Activated CD4-positive, alpha-beta memory T cell treated with anti-CD3 and anti-CD28 coated beads, Interleukin-2, amount 10 ng/mL, durations not matched to agents 7 days and 5 days (primary cell): ENCODE measurements at regions not wholly inside any gene's neighbourhood (a gene's known extent, or its start where the extent isn't known, plus 50 kb on each side); places are given as distances from the start of the nearest gene placed in this dataset.

Source experiments
- CTCF ChIA-PET: fragments of 350-600 bp; sonication (Branson Sonifier 250); formaldehyde crosslinking; loops from one replicate; lab custom pipeline; 2021; ENCODE audit warnings: antibody characterized with exemption, inconsistent platforms; lab: Charles Lee
- POLR2A ChIA-PET: fragments of 350-600 bp; sonication (Branson Sonifier 250); formaldehyde crosslinking; loops from one replicate; lab custom pipeline; 2021; ENCODE audit warnings: antibody characterized with exemption; lab: Charles Lee
- DNase-seq: peaks from one replicate; pipeline ENCODE4 v3.0.0-alpha.2; 2020
- H3K27ac Mint-ChIP-seq: one replicate; pipeline ENCODE4 v1.8.0; 2021; ENCODE audit warnings: mild to moderate bottlenecking, mixed read lengths
- H3K27me3 Mint-ChIP-seq: one replicate; pipeline ENCODE4 v1.8.0; 2021; ENCODE audit warnings: mixed read lengths
- H3K36me3 Mint-ChIP-seq: one replicate; pipeline ENCODE4 v1.8.0; 2021; ENCODE audit warnings: low read depth, mixed read lengths
- H3K4me1 Mint-ChIP-seq: one replicate; pipeline ENCODE4 v1.8.0; 2021; ENCODE audit warnings: mixed read lengths
- H3K4me3 Mint-ChIP-seq: one replicate; pipeline ENCODE4 v1.8.0; 2021; ENCODE audit warnings: mild to moderate bottlenecking, mixed read lengths
- H3K9me3 Mint-ChIP-seq: one replicate; pipeline ENCODE4 v1.8.0; 2021; ENCODE audit warnings: mixed read lengths

GRCh38 chr2:238696331-238696730 lies 151.6 kb upstream of the TWIST2 start:
- POLR2A ChIA-PET = no interaction called here

GRCh38 chr2:238696786-238697185 lies 151.1 kb upstream of the TWIST2 start:
- Mint-ChIP-seq H3K27me3 (no peaks in the 10 kb centered on the region), H3K36me3 (no peaks in the 10 kb centered on the region), H3K4me1 (no peaks in the 10 kb centered on the region), H3K9me3 (no peaks in the 10 kb centered on the region), H3K27ac (no peak overlapping the region), H3K4me3 (no peak overlapping the region)
- ChIA-PET POLR2A (no interaction called here), CTCF (no interaction called here)
- no peak for DNase-seq

More at GRCh38 chr2:238696331-238696730, 151.6 kb upstream of the TWIST2 start:
- Mint-ChIP-seq H3K9me3 (no peaks in the 10 kb centered on the region), H3K4me1 (no peaks in the 10 kb centered on the region), H3K4me3 (no peak overlapping the region), H3K27me3 (no peaks in the 10 kb centered on the region), H3K27ac (no peak overlapping the region), H3K36me3 (no peaks in the 10 kb centered on the region)
- CTCF ChIA-PET = no interaction called here
- no peak for DNase-seq

GRCh38 chr2:238697193-238698071 lies 150.5 kb upstream of the TWIST2 start:
- H3K27ac Mint-ChIP-seq = no peak overlapping the region
- no peak overlapping the region for H3K4me3 Mint-ChIP-seq
- no peaks in the 10 kb centered on the region for H3K27me3 Mint-ChIP-seq
- ChIA-PET CTCF (no interaction called here), POLR2A (no interaction called here)
- H3K36me3 Mint-ChIP-seq = no peaks in the 10 kb centered on the region
- no peaks in the 10 kb centered on the region for H3K9me3 Mint-ChIP-seq
- H3K4me1 Mint-ChIP-seq = no peaks in the 10 kb centered on the region
- DNase-seq = no peak

- H3K4me1 Mint-ChIP-seq = no peaks in the 10 kb centered on the region
- no peak overlapping the region for H3K27ac Mint-ChIP-seq
- POLR2A ChIA-PET = no interaction called here
- H3K9me3 Mint-ChIP-seq = no peaks in the 10 kb centered on the region
- CTCF ChIA-PET = no interaction called here
- no peak overlapping the region for H3K4me3 Mint-ChIP-seq
- DNase-seq = no peak
- no peaks in the 10 kb centered on the region for H3K27me3 Mint-ChIP-seq
- H3K36me3 Mint-ChIP-seq = no peaks in the 10 kb centered on the region
Measured at GRCh38 chr2:238698072-238698352, 149.9 kb upstream of the TWIST2 start.

- DNase-seq = no peak
- Mint-ChIP-seq H3K36me3 (no peaks in the 10 kb centered on the region), H3K9me3 (no peaks in the 10 kb centered on the region), H3K27ac (no peak overlapping the region), H3K4me1 (no peaks in the 10 kb centered on the region), H3K27me3 (no peaks in the 10 kb centered on the region), H3K4me3 (no peak overlapping the region)
- ChIA-PET POLR2A (no interaction called here), CTCF (no interaction called here)
Measured at GRCh38 chr2:238698451-238699306, 149.2 kb upstream of the TWIST2 start.

GRCh38 chr2:238699307-238700116 lies 148.4 kb upstream of the TWIST2 start:
- H3K4me1 Mint-ChIP-seq = no peaks in the 10 kb centered on the region
- H3K4me3 Mint-ChIP-seq = no peak overlapping the region
- H3K36me3 Mint-ChIP-seq = no peaks in the 10 kb centered on the region
- CTCF ChIA-PET = no interaction called here
- H3K9me3 Mint-ChIP-seq = no peaks in the 10 kb centered on the region
- no peak overlapping the region for H3K27ac Mint-ChIP-seq
- no peaks in the 10 kb centered on the region for H3K27me3 Mint-ChIP-seq
- POLR2A ChIA-PET = no interaction called here
- no peak for DNase-seq

- CTCF ChIA-PET = no interaction called here
Measured at GRCh38 chr2:238700117-238700457, 147.8 kb upstream of the TWIST2 start.

GRCh38 chr2:238700506-238701340 lies 147.2 kb upstream of the TWIST2 start:
- Mint-ChIP-seq H3K27ac (no peak overlapping the region), H3K27me3 (no peaks in the 10 kb centered on the region), H3K4me1 (no peaks in the 10 kb centered on the region), H3K36me3 (no peaks in the 10 kb centered on the region), H3K9me3 (no peaks in the 10 kb centered on the region), H3K4me3 (no peak overlapping the region)
- POLR2A ChIA-PET = no interaction called here
- CTCF ChIA-PET = no interaction called here
- no peak for DNase-seq

More at GRCh38 chr2:238700117-238700457, 147.8 kb upstream of the TWIST2 start:
- no peak overlapping the region for H3K4me3 Mint-ChIP-seq
- POLR2A ChIA-PET = no interaction called here
- no peaks in the 10 kb centered on the region for H3K36me3 Mint-ChIP-seq
- no peaks in the 10 kb centered on the region for H3K9me3 Mint-ChIP-seq
- H3K27me3 Mint-ChIP-seq = no peaks in the 10 kb centered on the region
- no peak for DNase-seq
- no peak overlapping the region for H3K27ac Mint-ChIP-seq
- H3K4me1 Mint-ChIP-seq = no peaks in the 10 kb centered on the region

GRCh38 chr2:238701341-238702206 lies 146.3 kb upstream of the TWIST2 start:
- Mint-ChIP-seq H3K9me3 (no peaks in the 10 kb centered on the region), H3K4me1 (no peaks in the 10 kb centered on the region), H3K4me3 (no peak overlapping the region), H3K27ac (no peak overlapping the region), H3K27me3 (no peaks in the 10 kb centered on the region), H3K36me3 (no peaks in the 10 kb centered on the region)
- CTCF ChIA-PET = no interaction called here
- POLR2A ChIA-PET = interaction anchor here (0.5 kb wide), 1 partner anchor 86 kb away, joined by 3 read pairs; no protein-coding TSS in a partner anchor
- DNase-seq = no peak

GRCh38 chr2:238702276-238703052 lies 145.4 kb upstream of the TWIST2 start:
- H3K4me1 Mint-ChIP-seq = no peaks in the 10 kb centered on the region
- no peak overlapping the region for H3K27ac Mint-ChIP-seq
- DNase-seq = no peak
- no peaks in the 10 kb centered on the region for H3K9me3 Mint-ChIP-seq
- POLR2A ChIA-PET = interaction anchor here (0.5 kb wide), 1 partner anchor 85 kb away, joined by 3 read pairs; no protein-coding TSS in a partner anchor
- CTCF ChIA-PET = no interaction called here
- no peaks in the 10 kb centered on the region for H3K36me3 Mint-ChIP-seq
- no peak overlapping the region for H3K4me3 Mint-ChIP-seq
- H3K27me3 Mint-ChIP-seq = peaks cover under 1% of the 10 kb centered on the region

- no peak overlapping the region for H3K27ac Mint-ChIP-seq
- peaks cover 6% of the 10 kb centered on the region for H3K27me3 Mint-ChIP-seq
- H3K4me3 Mint-ChIP-seq = no peak overlapping the region
- no peak for DNase-seq
- H3K4me1 Mint-ChIP-seq = no peaks in the 10 kb centered on the region
- no peaks in the 10 kb centered on the region for H3K36me3 Mint-ChIP-seq
- no peaks in the 10 kb centered on the region for H3K9me3 Mint-ChIP-seq
- ChIA-PET POLR2A (no interaction called here), CTCF (no interaction called here)
Measured at GRCh38 chr2:238703053-238703415, 144.9 kb upstream of the TWIST2 start.
